AG08395 (cell line): ENCODE measurements at regions not wholly inside any gene's neighbourhood (a gene's known extent, or its start where the extent isn't known, plus 50 kb on each side); places are given as distances from the start of the nearest gene placed in this dataset.

ENCODE experiments used
- DNase-seq: peaks from one replicate; pipeline ENCODE4 v3.0.0; 2012; ENCODE audit warnings: mixed read lengths, low spot score

DNA sequence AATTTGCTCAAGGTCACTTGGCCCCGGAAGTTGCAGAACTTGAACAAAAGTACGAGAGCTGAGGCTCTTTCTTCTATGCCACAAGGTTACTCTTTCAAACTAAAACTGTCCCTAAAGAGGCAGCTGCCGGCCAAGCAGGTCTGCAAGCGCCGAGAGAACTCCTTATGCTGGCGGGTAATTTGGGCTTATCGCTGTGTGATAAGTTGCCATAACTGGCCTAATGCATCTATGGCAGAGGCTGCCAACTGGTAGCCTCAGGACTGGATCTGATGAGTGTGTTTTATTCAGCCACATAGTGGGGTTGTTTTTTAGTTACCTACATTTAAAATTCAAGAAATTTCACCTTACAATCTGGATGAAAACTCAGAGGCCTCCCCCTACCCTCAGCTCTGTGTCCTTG lies 68.1 kb upstream of the SPOCK1 start:
- DNase-seq: no peak

DNA sequence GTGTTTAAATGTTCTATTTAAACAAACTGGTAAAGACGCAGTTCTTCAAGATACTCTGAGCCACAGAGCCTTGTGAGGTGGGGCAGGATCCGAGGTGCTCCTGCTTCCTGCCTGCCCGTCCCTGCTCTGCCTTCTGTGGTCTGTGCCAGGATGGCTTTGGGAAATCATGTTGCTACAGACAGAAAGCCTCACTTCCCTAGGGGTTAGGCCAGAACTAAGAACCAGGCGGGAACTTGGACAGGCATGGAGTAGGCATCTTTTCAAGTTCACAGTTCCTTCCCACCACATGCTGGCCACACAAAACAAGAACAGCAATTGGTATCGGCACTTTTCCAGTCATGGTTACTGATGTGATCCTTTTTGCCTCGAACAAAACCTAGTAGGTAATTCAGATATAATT lies 67.7 kb upstream of the SPOCK1 start:
- DNase-seq: peak; percentile 12

DNA sequence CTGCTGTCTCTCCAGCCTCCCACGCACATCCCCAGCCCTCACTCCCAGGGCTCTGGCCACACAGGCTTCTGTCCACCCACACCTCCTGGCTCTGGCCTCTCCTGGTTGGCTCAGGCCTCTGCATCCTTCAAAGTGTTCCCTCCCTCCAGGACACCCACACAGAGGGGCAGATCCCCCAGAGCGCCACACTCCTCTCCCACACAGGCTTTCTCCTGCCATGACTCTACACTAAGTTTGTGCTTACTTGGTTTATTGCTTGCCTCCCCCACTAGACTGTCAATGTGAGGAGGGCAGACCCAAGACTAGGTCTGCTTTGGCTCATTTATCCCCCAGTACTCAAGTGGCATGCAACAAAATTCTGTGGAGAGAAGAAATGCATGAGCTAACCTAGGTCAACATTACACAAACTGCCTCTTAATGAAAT lies 67.0 kb upstream of the SPOCK1 start:
- DNase-seq: no peak

DNA sequence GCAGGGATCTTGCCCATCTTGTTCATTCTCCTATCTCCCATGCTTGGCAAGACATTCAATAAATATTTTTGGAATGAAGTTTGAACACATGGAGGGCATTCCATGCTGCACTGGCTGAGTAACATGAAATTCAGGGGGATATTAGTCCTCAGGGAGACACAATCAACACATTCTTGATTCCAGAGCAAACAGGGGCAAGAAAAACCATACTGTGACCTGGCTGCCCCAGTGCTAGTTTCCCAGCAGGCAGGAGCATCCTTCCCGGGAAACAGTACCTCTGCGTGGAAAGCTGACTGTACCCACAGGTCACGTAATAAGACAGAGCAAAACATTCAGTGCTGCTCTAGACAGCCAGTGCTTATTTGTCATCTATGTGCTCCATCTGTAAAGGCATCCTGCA lies 66.3 kb upstream of the SPOCK1 start:
- DNase-seq: peak; percentile 45

DNA sequence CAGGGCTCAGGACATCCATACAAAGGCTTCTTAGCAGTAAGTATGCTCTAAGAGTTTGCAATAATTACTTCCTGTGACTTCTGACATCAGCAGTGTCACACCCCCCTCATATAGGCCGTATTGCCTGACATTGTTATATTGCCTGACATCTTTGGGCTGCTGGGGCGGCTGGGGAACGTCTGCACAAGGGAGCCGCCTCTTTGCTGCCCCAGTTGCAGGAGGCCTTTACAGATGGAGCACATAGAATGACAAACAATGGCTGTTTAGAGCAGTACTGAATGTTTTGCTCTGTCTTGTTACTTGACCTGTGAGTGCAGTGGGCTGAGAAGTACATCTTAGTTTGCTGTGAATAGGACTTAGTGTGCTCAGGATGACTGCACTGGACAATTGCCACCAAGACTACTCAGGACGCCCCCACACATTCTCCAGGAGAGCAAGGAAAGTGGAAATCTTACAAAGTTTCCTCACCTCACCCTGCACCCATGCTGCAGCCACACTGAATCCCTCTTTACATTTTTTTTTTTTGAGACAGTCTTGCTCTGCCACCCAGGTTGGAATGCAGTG lies 65.4 kb upstream of the SPOCK1 start:
- DNase-seq: peak; percentile 3

DNA sequence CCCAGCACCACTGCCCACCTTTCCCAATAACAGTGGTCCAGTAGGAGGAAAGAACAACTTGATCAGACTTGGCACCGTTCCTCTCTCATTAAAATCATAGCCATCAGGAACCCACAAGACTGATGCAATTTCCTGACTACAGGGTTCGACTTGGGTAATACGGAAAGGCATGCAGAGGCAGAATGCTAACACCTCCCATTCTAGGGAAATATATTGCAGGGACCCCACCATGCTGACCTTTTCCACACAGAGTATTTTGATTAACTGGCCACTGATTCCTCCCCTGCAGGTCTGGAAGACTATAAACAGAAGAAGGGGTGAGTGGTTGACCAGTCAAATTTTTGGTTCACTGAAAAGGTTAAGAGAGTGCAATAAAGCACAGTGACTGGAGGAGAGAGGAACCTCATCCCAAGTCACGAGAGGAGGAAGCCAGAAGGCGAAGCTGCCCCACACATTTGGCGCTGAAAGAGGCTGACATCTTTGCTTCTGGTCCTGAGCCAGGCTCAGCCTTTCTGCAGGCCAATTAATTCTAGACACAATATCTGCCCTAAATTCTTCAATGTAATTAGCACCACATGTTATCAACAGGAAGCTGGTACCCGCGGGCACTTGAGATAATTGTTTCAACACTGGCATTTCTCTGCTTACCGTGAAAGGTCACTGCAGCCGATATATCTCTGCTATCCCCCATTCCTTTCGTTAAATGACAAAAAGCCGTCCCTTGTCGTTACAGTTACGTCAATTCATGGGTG lies 64.7 kb upstream of the SPOCK1 start:
- DNase-seq: peak; percentile 80

DNA sequence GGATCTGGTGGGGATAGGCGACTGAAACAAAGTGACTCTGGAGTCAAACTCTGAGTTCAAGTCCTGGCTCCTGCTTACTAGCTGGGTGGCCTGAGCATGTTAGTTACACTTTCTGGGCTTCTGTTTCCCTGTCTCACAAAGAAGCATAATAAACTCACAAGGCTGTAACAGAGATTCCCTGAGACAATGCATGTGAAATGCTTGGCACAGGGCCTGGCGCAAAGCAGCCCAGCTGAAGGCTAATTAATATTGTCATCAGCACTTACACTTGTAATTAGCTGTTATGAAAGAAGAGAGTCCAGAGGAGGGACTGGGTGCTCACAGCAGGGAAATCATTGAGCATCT lies 64.1 kb upstream of the SPOCK1 start:
- DNase-seq: no peak

DNA sequence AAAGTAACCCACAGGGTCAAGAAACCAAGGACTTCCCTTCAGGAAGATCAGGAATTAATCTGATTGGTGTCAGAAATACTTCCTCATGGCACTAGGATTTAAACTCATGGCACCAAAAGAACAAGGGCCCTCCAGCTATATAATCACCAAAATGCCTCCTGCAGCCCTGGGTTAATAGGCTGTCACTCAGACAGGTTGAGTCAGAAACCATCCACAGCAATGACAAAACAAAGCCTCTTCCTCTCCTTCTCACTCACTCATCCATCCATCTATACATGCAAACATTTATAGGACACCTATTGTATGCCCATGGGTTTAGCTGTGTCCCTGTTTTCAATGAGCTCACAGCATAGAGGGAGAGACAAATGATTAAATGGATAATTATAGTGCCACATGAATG lies 62.5 kb upstream of the SPOCK1 start:
- DNase-seq: no peak

DNA sequence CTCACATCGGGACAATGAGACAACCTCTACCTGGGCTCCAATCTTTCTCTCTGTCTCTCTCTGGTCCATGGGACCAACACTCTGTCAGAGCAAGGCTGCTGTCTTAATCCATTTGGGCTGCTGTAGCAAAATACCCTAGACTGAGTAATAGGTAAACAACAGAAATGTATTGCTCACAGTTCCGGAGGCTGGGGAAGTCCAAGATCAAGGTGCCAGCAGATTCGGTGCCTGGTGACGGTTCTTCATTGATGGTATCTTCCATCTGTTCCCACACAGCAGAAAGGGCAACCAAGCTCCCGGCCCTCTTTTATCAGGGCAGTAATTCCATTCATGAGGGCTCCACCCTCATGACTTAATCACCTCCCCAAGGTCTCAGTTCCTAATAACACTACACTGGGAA lies 61.3 kb upstream of the SPOCK1 start:
- no peak for DNase-seq
